Fibroblast of skin of left quadriceps (primary cell): ENCODE measurements at regions not wholly inside any gene's neighbourhood (a gene's known extent, or its start where the extent isn't known, plus 50 kb on each side); places are given as distances from the start of the nearest gene placed in this dataset.

Experiments
- DNase-seq, 2 experiments: peaks; one replicate each; pipeline ENCODE4 v3.0.0-alpha.2; 2013; ENCODE audit warnings: low read depth in 2 of 2

GRCh38 chr1:87766737-87767136 lies 438.1 kb downstream of the LMO4 start:
- DNase-seq: no peak

GRCh38 chr1:87778896-87779295 lies 450.2 kb downstream of the LMO4 start:
- DNase-seq: no peak

- DNase-seq: no peak
Observed at GRCh38 chr1:87781554-87781953, 452.9 kb downstream of the LMO4 start.

- no peak for DNase-seq
Observed at GRCh38 chr1:87783315-87783714, 454.6 kb downstream of the LMO4 start.

GRCh38 chr1:87785386-87785785 lies 456.7 kb downstream of the LMO4 start:
- no peak for DNase-seq

GRCh38 chr1:87786229-87786628 lies 457.5 kb downstream of the LMO4 start:
- DNase-seq: no peak

- DNase-seq: no peak
Observed at GRCh38 chr1:87786861-87787545, 458.3 kb downstream of the LMO4 start.

- DNase-seq: no peak
Observed at GRCh38 chr1:87787551-87787950, 458.9 kb downstream of the LMO4 start.

GRCh38 chr1:87790756-87791155 lies 462.1 kb downstream of the LMO4 start:
- no peak for DNase-seq

- DNase-seq: no peak
Observed at GRCh38 chr1:87791931-87792740, 463.5 kb downstream of the LMO4 start.

- peak; percentile 71 to 73 for DNase-seq
Observed at GRCh38 chr1:87794788-87795614, 466.3 kb downstream of the LMO4 start.

GRCh38 chr1:87795615-87796337 lies 467.1 kb downstream of the LMO4 start:
- no peak for DNase-seq

GRCh38 chr1:87796471-87796901 lies 467.8 kb downstream of the LMO4 start:
- DNase-seq: no peak

- no peak for DNase-seq
Observed at GRCh38 chr1:87799451-87799850, 470.8 kb downstream of the LMO4 start.

- no peak for DNase-seq
Observed at GRCh38 chr1:87800006-87800405, 471.3 kb downstream of the LMO4 start.

- DNase-seq: no peak
Observed at GRCh38 chr1:87803375-87803774, 474.7 kb downstream of the LMO4 start.

GRCh38 chr1:87804128-87804527 lies 475.4 kb downstream of the LMO4 start:
- no peak for DNase-seq

- peak; percentile 75 to 77 for DNase-seq
Observed at GRCh38 chr1:87805666-87806378, 477.1 kb downstream of the LMO4 start.

GRCh38 chr1:87806379-87807094 lies 477.9 kb downstream of the LMO4 start:
- no peak for DNase-seq

GRCh38 chr1:87810166-87810565 lies 481.5 kb downstream of the LMO4 start:
- no peak for DNase-seq
